ENCODE measurements at regions not wholly inside any gene's neighbourhood (a gene's known extent, or its start where the extent isn't known, plus 50 kb on each side); places are given as distances from the start of the nearest gene placed in this dataset.
"Not testable (repeated sequence)": the region's sequence is repeated elsewhere in the genome, so short reads cannot be mapped to it uniquely, and the experiment has no call there.

- not testable (repeated sequence) for TF ChIP-seq POLR2A, CTCF, POLR2AphosphoS5 (IDR thresholded peaks at IDR 0.05)
Measured at GRCh38 chrY:17729474-17729873, 150.5 kb downstream of the CDY2B start.
